ENCODE measurements at regions not wholly inside any gene's neighbourhood (a gene's known extent, or its start where the extent isn't known, plus 50 kb on each side); places are given as distances from the start of the nearest gene placed in this dataset.

- TF ChIP-seq CTCF (conservative IDR thresholded peaks at IDR 0.05) (no peak), EZH2 (IDR thresholded peaks at IDR 0.05; ENCODE audit: low read depth) (no peak)
Measured at GRCh38 chr20:11176431-11176830, 502.6 kb upstream of the JAG1 start.
